NOMO-1 treated with dmso at 0.1 percent for 144 hours (cell line): ENCODE measurements at regions not wholly inside any gene's neighbourhood (a gene's known extent, or its start where the extent isn't known, plus 50 kb on each side); places are given as distances from the start of the nearest gene placed in this dataset.

Experiments
- DNase-seq: peaks from one replicate; lab custom pipeline; 2025; ENCODE audit not compliant: unreplicated experiment; lab: John Stamatoyannopoulos, UW

- DNase-seq = no peak
Observed at GRCh38 chr3:3633761-3634160, 165.5 kb upstream of the LRRN1 start.

DNA sequence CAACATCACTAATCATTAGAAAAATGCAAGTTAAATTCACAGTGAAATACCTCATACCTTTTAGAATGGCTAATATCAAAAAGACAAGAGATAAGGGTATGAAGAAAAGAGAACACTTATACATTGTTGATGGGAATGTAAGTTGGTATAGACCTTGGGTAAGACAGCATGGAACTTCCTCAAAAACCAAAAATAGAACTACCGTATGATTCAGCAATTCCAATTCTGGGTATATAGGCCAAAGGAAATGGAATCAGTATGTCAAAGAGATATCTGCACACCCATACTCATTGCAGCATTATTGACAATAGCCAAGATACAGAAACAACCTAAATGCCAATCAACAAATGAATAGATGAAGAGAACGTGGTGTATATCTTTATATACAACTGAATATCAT, 166.8 kb upstream of the LRRN1 start:
- DNase-seq = peak; percentile 35

GRCh38 chr3:3631114-3631513, 168.1 kb upstream of the LRRN1 start:
- no peak for DNase-seq

- DNase-seq = no peak
Observed at GRCh38 chr3:3629911-3630310, 169.3 kb upstream of the LRRN1 start.

DNA sequence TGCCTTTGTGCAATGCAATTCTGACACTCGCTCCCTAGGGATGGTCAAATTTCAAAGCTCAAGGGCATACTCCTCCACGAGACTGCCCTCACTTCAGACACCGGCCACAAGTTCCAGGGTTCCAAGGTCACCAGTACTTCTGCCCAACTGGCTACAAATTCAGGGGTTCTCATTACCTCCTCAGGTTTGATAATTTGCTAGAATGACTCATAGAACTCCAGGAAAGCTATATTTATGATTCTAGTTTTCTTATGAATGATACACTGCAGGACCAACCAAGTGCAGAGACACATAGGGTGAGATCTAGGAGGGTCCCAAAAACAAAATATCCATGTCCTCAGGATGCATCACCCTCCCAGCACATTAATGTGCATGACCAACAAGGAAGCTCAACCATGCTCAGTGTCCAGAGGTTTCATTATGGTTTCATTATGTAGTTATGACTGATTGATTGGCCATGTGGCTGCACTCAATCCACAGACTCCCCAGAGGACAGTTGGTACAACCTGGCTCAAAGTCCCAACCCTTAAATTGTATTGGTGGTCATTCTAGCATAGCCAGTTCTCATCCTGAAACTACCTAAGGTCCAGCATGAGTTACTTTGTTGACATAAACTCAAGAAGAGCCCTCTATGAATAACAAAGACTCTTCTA, 170.4 kb upstream of the LRRN1 start:
- DNase-seq = no peak

GRCh38 chr3:3627114-3627513, 172.1 kb upstream of the LRRN1 start:
- no peak for DNase-seq

GRCh38 chr3:3625544-3626271, 173.5 kb upstream of the LRRN1 start:
- no peak for DNase-seq

GRCh38 chr3:3619815-3620214, 179.4 kb upstream of the LRRN1 start:
- DNase-seq = no peak

GRCh38 chr3:3618623-3619022, 180.6 kb upstream of the LRRN1 start:
- DNase-seq = peak; percentile 53

DNA sequence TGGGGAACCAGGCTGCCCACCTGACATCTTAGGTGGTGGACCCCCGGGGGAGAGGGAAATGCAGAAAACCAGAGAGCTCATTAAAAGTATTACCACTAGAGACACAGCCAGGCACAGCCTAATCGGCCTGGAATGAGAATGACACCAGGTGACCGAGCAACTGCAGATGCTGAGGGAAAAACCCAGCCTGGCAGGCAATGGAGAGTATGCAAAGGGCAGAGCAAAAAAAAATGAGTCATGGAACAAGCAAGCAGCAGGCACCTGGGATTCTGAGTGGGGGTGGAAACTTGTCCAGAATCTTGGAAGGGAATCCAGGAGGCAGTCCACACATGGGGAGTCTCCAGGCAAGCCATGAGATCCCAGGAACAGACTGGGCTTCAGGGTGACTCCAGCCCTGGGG, 183.7 kb upstream of the LRRN1 start:
- no peak for DNase-seq

- DNase-seq = no peak
Observed at GRCh38 chr3:3610581-3611298, 188.5 kb upstream of the LRRN1 start.

GRCh38 chr3:3606321-3606720, 192.9 kb upstream of the LRRN1 start:
- DNase-seq = no peak

DNA sequence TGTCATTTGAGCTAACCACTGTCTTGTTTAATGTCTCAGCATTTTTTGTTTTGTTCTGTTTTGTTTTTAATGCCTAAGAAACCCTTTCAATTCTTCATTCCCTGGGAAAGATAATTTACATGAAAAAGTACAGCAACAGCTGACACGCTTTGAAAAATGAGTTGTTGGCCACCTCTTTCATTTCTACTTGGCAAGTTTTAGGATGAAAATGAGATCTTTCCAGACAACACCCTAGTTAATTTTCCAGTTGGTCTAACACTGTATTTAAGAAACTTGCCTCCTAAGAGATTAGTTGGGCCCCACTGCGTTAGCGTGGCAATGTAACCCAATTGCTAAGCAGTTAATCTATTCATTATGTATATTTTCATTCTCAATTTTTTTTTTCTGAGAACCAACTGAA, 194.0 kb upstream of the LRRN1 start:
- DNase-seq = no peak

- peak; percentile 1 for DNase-seq
Observed at GRCh38 chr3:3603351-3603750, 195.9 kb upstream of the LRRN1 start.

GRCh38 chr3:3600665-3601340, 198.4 kb upstream of the LRRN1 start:
- no peak for DNase-seq

DNA sequence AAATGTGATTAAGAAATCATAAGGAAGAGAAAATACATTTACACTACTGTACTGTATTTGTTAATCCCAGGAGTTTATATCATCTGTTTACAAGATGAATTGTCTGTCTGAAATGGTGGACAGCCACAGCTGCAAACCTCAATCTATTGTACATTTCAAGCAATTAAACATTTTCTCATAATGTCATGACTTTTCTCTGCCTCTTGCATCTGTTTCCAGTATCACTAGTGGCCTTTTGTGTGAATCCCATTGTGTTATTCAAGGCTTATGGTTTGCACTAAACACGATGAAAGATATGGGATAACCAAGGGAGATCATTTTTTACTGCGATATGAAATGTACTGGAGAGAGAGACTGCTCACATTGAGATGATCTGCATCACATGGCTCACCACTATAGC, 200.2 kb upstream of the LRRN1 start:
- DNase-seq = no peak

DNA sequence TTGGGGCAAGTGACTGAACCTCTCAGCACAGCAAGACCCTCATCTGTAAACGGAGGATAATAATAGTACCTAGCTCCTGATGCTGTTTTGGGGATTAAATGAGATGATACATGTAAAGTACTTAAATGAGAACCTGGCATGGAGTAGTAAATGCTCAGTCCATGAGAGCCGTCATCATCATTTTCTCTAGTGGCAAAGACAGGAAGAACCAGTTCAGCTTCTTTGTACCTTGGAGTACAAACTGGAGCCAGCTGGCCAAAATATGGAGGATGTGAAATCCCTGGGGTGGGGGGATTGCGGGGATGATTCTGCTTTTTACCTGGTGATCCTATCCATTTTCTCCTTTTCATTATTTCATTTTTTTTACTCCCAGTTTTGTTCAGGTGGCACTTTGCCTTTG, 204.2 kb upstream of the LRRN1 start:
- no peak for DNase-seq

- peak; percentile 74 for DNase-seq
Observed at GRCh38 chr3:3589715-3590130, 209.5 kb upstream of the LRRN1 start.

GRCh38 chr3:3587647-3587972, 211.6 kb upstream of the LRRN1 start:
- DNase-seq = no peak

DNA sequence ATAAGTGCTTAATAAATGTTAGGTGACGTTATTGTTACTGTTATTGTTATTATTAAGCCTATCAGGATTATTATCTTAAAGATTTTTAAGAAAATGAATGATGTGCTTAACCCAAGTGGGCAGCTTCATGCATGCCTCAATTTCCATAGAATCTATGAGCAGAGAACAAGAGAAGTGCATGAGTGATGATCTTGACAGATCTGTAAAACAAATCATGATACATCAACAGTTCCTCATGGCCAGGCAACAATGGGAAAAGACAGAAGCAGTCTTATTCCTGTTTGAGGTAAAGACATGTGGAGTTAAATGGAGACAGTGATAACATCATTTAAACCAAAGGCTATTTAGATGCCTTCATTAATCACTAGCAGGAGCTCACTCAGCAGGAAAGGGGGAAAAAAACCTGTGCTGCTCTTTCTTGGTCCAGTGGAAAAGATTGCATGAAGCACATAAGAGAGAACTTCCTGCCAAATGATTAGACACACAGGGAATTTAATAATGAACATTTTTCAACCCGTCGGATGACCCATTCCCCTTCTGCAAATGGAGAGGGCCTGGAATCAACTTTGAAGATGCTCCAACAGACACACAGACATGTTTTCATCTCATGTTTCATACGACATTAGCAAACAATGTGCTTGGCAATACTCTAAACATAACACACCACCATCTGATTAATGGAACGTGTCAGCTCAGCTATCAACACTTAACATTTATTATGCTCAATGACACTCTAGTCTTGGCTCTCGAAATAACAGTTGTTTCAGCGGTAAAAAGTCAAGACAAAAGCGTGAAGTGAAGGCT, 212.2 kb upstream of the LRRN1 start:
- DNase-seq = no peak

GRCh38 chr3:3586336-3586735, 212.9 kb upstream of the LRRN1 start:
- peak; percentile 52 for DNase-seq
